ENCODE measurements at regions not wholly inside any gene's neighbourhood (a gene's known extent, or its start where the extent isn't known, plus 50 kb on each side); places are given as distances from the start of the nearest gene placed in this dataset.

- TF ChIP-seq EP300 (IDR thresholded peaks at IDR 0.05; ENCODE audit: low read depth): no peak
- TF ChIP-seq POLR2A (IDR thresholded peaks at IDR 0.05): no peak
Observed at GRCh38 chr2:66323406-66323805, 111.5 kb upstream of the MEIS1 start.
